GM12875 (cell line): ENCODE measurements at regions not wholly inside any gene's neighbourhood (a gene's known extent, or its start where the extent isn't known, plus 50 kb on each side); places are given as distances from the start of the nearest gene placed in this dataset.

Source experiments
- H3K4me3 ChIP-seq: one replicate; pipeline ENCODE4 v1.5.1; 2011; ENCODE audit warnings: low read depth, low read length, control low read depth
- CTCF ChIP-seq: IDR thresholded peaks from 2 replicates; pipeline ENCODE4 v1.5.1; 2011; ENCODE audit warnings: low read depth, mild to moderate bottlenecking, control low read depth, inconsistent platforms, low read length, moderate library complexity, borderline replicate concordance; ENCODE audit not compliant: insufficient read depth

GRCh38 chr9:110058304-110058953 is 149.5 kb downstream of the C9orf152 start:
- peak; percentile 54; the same call in 1 of the 2 replicates for TF ChIP-seq CTCF
- H3K4me3 ChIP-seq, result no peak overlapping the region

GRCh38 chr9:110059461-110059860 is 148.5 kb downstream of the C9orf152 start:
- no peak overlapping the region for H3K4me3 ChIP-seq
- no peak for TF ChIP-seq CTCF

GRCh38 chr9:110064803-110065202 is 143.2 kb downstream of the C9orf152 start:
- no peak for TF ChIP-seq CTCF
- H3K4me3 ChIP-seq, result no peak overlapping the region

- H3K4me3 ChIP-seq, result no peak overlapping the region
- no peak for TF ChIP-seq CTCF
Observed at GRCh38 chr9:110065532-110065931, 142.4 kb downstream of the C9orf152 start.

- TF ChIP-seq CTCF, result no peak
- H3K4me3 ChIP-seq, result no peak overlapping the region
Observed at GRCh38 chr9:110066929-110067716, 140.8 kb downstream of the C9orf152 start.

- no peak for TF ChIP-seq CTCF
- H3K4me3 ChIP-seq, result no peak overlapping the region
Observed at GRCh38 chr9:110068212-110068611, 139.7 kb downstream of the C9orf152 start.
